GM12878 (cell line): ENCODE measurements at regions not wholly inside any gene's neighbourhood (a gene's known extent, or its start where the extent isn't known, plus 50 kb on each side); places are given as distances from the start of the nearest gene placed in this dataset.

ENCODE experiments used
- ATAC-seq: fragments of 200-7000 bp; cut with Tn5 transposase; 3 replicates; pipeline ENCODE4 v1.9.1; 2020; ENCODE audit warnings: mild to moderate bottlenecking, moderate library complexity
- BruUV-seq: library from RNA; stranded (reverse); fragments of 400-500 nt; replicated peaks from 2 replicates; lab custom pipeline; 2021; lab: Mats Ljungman, UMichigan
- CTCF ChIA-PET: fragments of 300-600 bp; sonication (Branson Sonifier 250); formaldehyde crosslinking; extraction: SDS; loops from one replicate; lab custom pipeline; 2021; ENCODE audit warnings: inconsistent platforms; lab: Yijun Ruan, JAX
- POLR2A ChIA-PET: fragments of 350-600 bp; formaldehyde crosslinking; extraction: SDS; loops from one replicate; lab custom pipeline; 2021; ENCODE audit warnings: inconsistent platforms; lab: Charles Lee
- RAD21 ChIA-PET: fragments of 300-600 bp; sonication (Branson Sonifier 250); formaldehyde crosslinking; loops from one replicate; lab custom pipeline; 2023; ENCODE audit warnings: antibody characterized with exemption; ENCODE audit not compliant: unreplicated experiment; lab: Charles Lee
- SMC1A ChIA-PET: fragments of 300-600 bp; sonication (Branson Sonifier 250); formaldehyde crosslinking; loops from one replicate; lab custom pipeline; 2023; ENCODE audit not compliant: unreplicated experiment, uncharacterized antibody; lab: Charles Lee
- DNase-seq: peaks from one replicate; pipeline ENCODE4 v3.0.0-alpha.2; 2011; ENCODE audit warnings: low read depth, low spot score
- FAIRE-seq: peaks from 3 replicates; lab custom pipeline; 2011; peaks lifted over from hg19 to GRCh38; lab: Jason Lieb, UNC
- H2AFZ ChIP-seq: 2 replicates; pipeline ENCODE4 v1.6.0; 2011; ENCODE audit warnings: low read depth, low read length, control low read depth; ENCODE audit not compliant: control insufficient read depth
- H3K27ac ChIP-seq: 2 replicates; pipeline ENCODE4 v1.5.1; 2011; ENCODE audit warnings: control low read depth; ENCODE audit not compliant: control insufficient read depth, insufficient read depth
- H3K27me3 ChIP-seq, 2 experiments: replicated peaks in 1 of 2; 2 replicates each; pipeline versions ENCODE4 v1.6.0 to v1.6.1; 2011; ENCODE audit warnings: low read length in 1 of 2; ENCODE audit not compliant: control insufficient read depth in 2 of 2, insufficient read depth in 2 of 2
- H3K36me3 ChIP-seq, 2 experiments: 2 replicates each; pipeline ENCODE4 v1.5.1; 2011; ENCODE audit warnings: low read length in 1 of 2; ENCODE audit not compliant: control insufficient read depth in 2 of 2, insufficient read depth in 2 of 2
- H3K4me1 ChIP-seq: 2 replicates; pipeline ENCODE4 v1.6.1; 2011; ENCODE audit warnings: mild to moderate bottlenecking, low read length, moderate library complexity, mixed read lengths; ENCODE audit not compliant: control insufficient read depth, insufficient read depth
- H3K4me2 ChIP-seq: 2 replicates; pipeline ENCODE4 v1.6.0; 2011; ENCODE audit warnings: control low read depth; ENCODE audit not compliant: control insufficient read depth, insufficient read depth
- H3K4me3 ChIP-seq: fragments of 200-600 bp; sonication (generic); 2 replicates; pipeline ENCODE4 v1.5.1; 2016
- H3K79me2 ChIP-seq: 2 replicates; pipeline ENCODE4 v1.6.0; 2011; ENCODE audit warnings: low read length; ENCODE audit not compliant: control insufficient read depth, insufficient read depth
- H3K9ac ChIP-seq: 2 replicates; pipeline ENCODE4 v1.8.0; 2011; ENCODE audit warnings: low read length, control low read depth, mixed read lengths; ENCODE audit not compliant: control insufficient read depth, insufficient read depth
- H3K9me3 ChIP-seq: replicated peaks from 3 replicates; pipeline ENCODE4 v1.5.1; 2011; ENCODE audit warnings: mild to moderate bottlenecking, low read length; ENCODE audit not compliant: control insufficient read depth, insufficient read depth
- H4K20me1 ChIP-seq: 2 replicates; pipeline ENCODE4 v1.6.0; 2011; ENCODE audit not compliant: control insufficient read depth, insufficient read depth
- ATF7 ChIP-seq: fragments of 450-650 bp; IDR thresholded peaks from 2 replicates; pipeline ENCODE4 v1.6.1; 2016; ENCODE audit warnings: low read depth, mild to moderate bottlenecking
- BMI1 ChIP-seq: fragments of 450-650 bp; IDR thresholded peaks from 2 replicates; pipeline ENCODE4 v1.6.1; 2016; ENCODE audit warnings: mild to moderate bottlenecking, moderate library complexity, borderline replicate concordance
- E4F1 ChIP-seq: fragments of 450-650 bp; IDR thresholded peaks from 2 replicates; pipeline ENCODE4 v1.6.1; 2018; ENCODE audit warnings: borderline replicate concordance, mild to moderate bottlenecking; ENCODE audit not compliant: partially characterized antibody
- EP300 ChIP-seq, 2 experiments: fragments of 150-350 bp in 1 of 2; IDR thresholded peaks; 2 replicates each; pipeline ENCODE4 v1.6.1; 2011 to 2012; ENCODE audit warnings: low read depth in 2 of 2, low read length in 2 of 2, borderline replicate concordance in 1 of 2, improper control_type of control experiment in 1 of 2, inconsistent platforms in 1 of 2; ENCODE audit not compliant: control insufficient read depth in 1 of 2
- IRF4 ChIP-seq: IDR thresholded peaks from 2 replicates; pipeline ENCODE4 v1.6.1; 2011; ENCODE audit warnings: low read depth, low read length
- JUND ChIP-seq: IDR thresholded peaks from 2 replicates; pipeline ENCODE4 v1.6.1; 2012; ENCODE audit warnings: low read depth, mild to moderate bottlenecking, low read length, improper control_type of control experiment, moderate library complexity
- MEF2A ChIP-seq: IDR thresholded peaks from 2 replicates; pipeline ENCODE4 v1.6.1; 2011; ENCODE audit warnings: low read depth, mild to moderate bottlenecking, low read length, moderate library complexity; ENCODE audit not compliant: insufficient read depth
- MTA3 ChIP-seq: IDR thresholded peaks from 2 replicates; pipeline ENCODE4 v1.6.1; 2012; ENCODE audit warnings: low read length, inconsistent platforms, borderline replicate concordance
- NFYA ChIP-seq: IDR thresholded peaks from 2 replicates; pipeline ENCODE4 v1.6.1; 2011; ENCODE audit warnings: low read depth, mild to moderate bottlenecking, low read length, improper control_type of control experiment, borderline replicate concordance
- NR2C1 ChIP-seq: fragments of 450-650 bp; IDR thresholded peaks from 2 replicates; pipeline ENCODE4 v1.6.1; 2017; ENCODE audit warnings: antibody characterized with exemption, mild to moderate bottlenecking, moderate library complexity
- RELB ChIP-seq: fragments of 450-650 bp; IDR thresholded peaks from 2 replicates; pipeline ENCODE4 v1.6.1; 2017; ENCODE audit warnings: low read depth, mild to moderate bottlenecking, moderate library complexity
- ZNF217 ChIP-seq: fragments of 450-650 bp; IDR thresholded peaks from 2 replicates; pipeline ENCODE4 v1.6.1; 2017; ENCODE audit warnings: antibody characterized with exemption, mild to moderate bottlenecking
- ZNF384 ChIP-seq: IDR thresholded peaks from 2 replicates; pipeline ENCODE4 v1.6.1; 2012; ENCODE audit warnings: low read depth, mild to moderate bottlenecking, low read length, improper control_type of control experiment, borderline replicate concordance
- ZNF622 ChIP-seq: fragments of 450-650 bp; IDR thresholded peaks from 2 replicates; pipeline ENCODE4 v1.6.1; 2017; ENCODE audit warnings: mild to moderate bottlenecking, inconsistent platforms
- WGBS: methylation state at CpG from one replicate; pipeline ENCODE4 v1.1.6; 2016; ENCODE audit warnings: low lambda C conversion rate; ENCODE audit not compliant: insufficient replicate concordance, insufficient coverage; ENCODE audit errors: missing lambda C conversion rate; 5-methylcytosine and 5-hydroxymethylcytosine counted together
- in situ Hi-C: fragments of 300-500 bp; cut with MboI; formaldehyde crosslinking; loops from 9 replicates; pipeline ENCODE4 v1.14.3; 2018; ENCODE audit warnings: mixed read lengths
- intact Hi-C: fragments of 100-400 bp; cut with micrococcal nuclease; formaldehyde crosslinking; loops from one replicate; pipeline ENCODE4 v1.14.2; 2022; ENCODE audit not compliant: unreplicated experiment

- DNase-seq (no peak), FAIRE-seq (no peak), ATAC-seq (no peak)
- no peaks in the 10 kb centered on the region for H3K4me1 ChIP-seq
- intact Hi-C loops = no loop called here
- H3K79me2 ChIP-seq = no peaks in the 10 kb centered on the region
- H3K9me3 ChIP-seq = no peaks in the 10 kb centered on the region; the same call in 2 of the 3 replicates
- 90% methylated on average over 9 of the region's 9 CpGs for WGBS
- H3K4me3 ChIP-seq = no peak overlapping the region
- no peaks in the 10 kb centered on the region for H4K20me1 ChIP-seq
- H3K9ac ChIP-seq = no peak overlapping the region
- H3K27ac ChIP-seq = no peak overlapping the region
- no peaks in the 10 kb centered on the region for H3K27me3 ChIP-seq
- no peak overlapping the region for H2AFZ ChIP-seq
- ChIA-PET RAD21 (no interaction called here), SMC1A (interaction anchor here (0.7 to 1.0 kb wide), 2 partner anchors 74 to 108 kb away, joined by 3 to 4 read pairs; no protein-coding TSS in a partner anchor), POLR2A (no interaction called here), CTCF (interaction anchor here (0.9 to 1.3 kb wide), 2 partner anchors 14 to 44 kb away, joined by 3 read pairs; no protein-coding TSS in a partner anchor)
- H3K4me2 ChIP-seq = no peak overlapping the region
- in situ Hi-C loops = no loop called here
- no peaks in the 10 kb centered on the region; a peak in 2 of 4 replicates for H3K36me3 ChIP-seq
- BruUV-seq = no TSS peak
- TF ChIP-seq NFYA (no peak), ATF7 (no peak), EP300 (IDR thresholded peaks at IDR 0.05; ENCODE audit: borderline replicate concordance in 1 of 2, control insufficient read depth in 1 of 2, low read depth in 2 of 2, low read length in 2 of 2) (no peak), JUND (no peak), IRF4 (no peak)
Measured at GRCh38 chr3:72058493-72059081, 273.6 kb upstream of the PROK2 start.

GRCh38 chr3:72055436-72055835, 270.5 kb upstream of the PROK2 start:
- POLR2A ChIA-PET = interaction anchor here (1.4 kb wide), 1 partner anchor 46 kb away, joined by 3 read pairs; no protein-coding TSS in a partner anchor
- in situ Hi-C loops (no loop called here), intact Hi-C loops (no loop called here)
- Histone ChIP-seq H3K9ac (no peak overlapping the region), H3K27me3 (no peaks in the 10 kb centered on the region), H3K4me3 (no peak overlapping the region), H3K9me3 (no peaks in the 10 kb centered on the region), H3K79me2 (no peaks in the 10 kb centered on the region), H3K4me1 (no peaks in the 10 kb centered on the region), H2AFZ (no peak overlapping the region), H4K20me1 (no peaks in the 10 kb centered on the region), H3K36me3 (no peaks in the 10 kb centered on the region; a peak in 2 of 4 replicates), H3K4me2 (no peak overlapping the region), H3K27ac (no peak overlapping the region)
- RAD21 ChIA-PET = no interaction called here
- BruUV-seq = no TSS peak
- CTCF ChIA-PET = interaction anchor here (0.5 kb wide), 1 partner anchor 342 kb away, joined by 4 read pairs; no protein-coding TSS in a partner anchor
- no peak for DNase-seq
- no peak for ATAC-seq
- no peak for FAIRE-seq
- 100% methylated on average over 1 of the region's 1 CpG for WGBS
- SMC1A ChIA-PET = no interaction called here
- TF ChIP-seq ZNF622 = no peak
- no peak for TF ChIP-seq E4F1
- TF ChIP-seq ZNF217 = no peak
- no peak for TF ChIP-seq NR2C1
- no peak for TF ChIP-seq MTA3
- no peak for TF ChIP-seq MEF2A
- TF ChIP-seq ZNF384 = no peak
- no peak for TF ChIP-seq BMI1
- TF ChIP-seq RELB = no peak
